Muscle of leg (tissue), 3 donors: ENCODE measurements at regions not wholly inside any gene's neighbourhood (a gene's known extent, or its start where the extent isn't known, plus 50 kb on each side); places are given as distances from the start of the nearest gene placed in this dataset.

Source experiments
- DNase-seq: peaks from one replicate; pipeline ENCODE4 v3.0.0; 2013
- H3K27ac ChIP-seq: one replicate; pipeline ENCODE4 v1.5.1; 2013; ENCODE audit warnings: mild to moderate bottlenecking, low read length, control low read depth
- H3K27me3 ChIP-seq: one replicate; pipeline ENCODE4 v1.6.1; 2013; ENCODE audit warnings: low read length; ENCODE audit not compliant: control insufficient read depth, insufficient read depth
- H3K36me3 ChIP-seq: one replicate; pipeline ENCODE4 v1.6.1; 2013; ENCODE audit warnings: low read length; ENCODE audit not compliant: control insufficient read depth, insufficient read depth
- H3K4me1 ChIP-seq: one replicate; pipeline ENCODE4 v1.6.1; 2013; ENCODE audit warnings: low read length; ENCODE audit not compliant: control insufficient read depth, insufficient read depth
- H3K4me3 ChIP-seq: one replicate; pipeline ENCODE4 v1.5.1; 2013; ENCODE audit warnings: low read length, control low read depth
- H3K9me3 ChIP-seq: replicated peaks from 2 replicates; pipeline ENCODE4 v1.6.1; 2013; ENCODE audit warnings: low read depth, low read length; ENCODE audit not compliant: control insufficient read depth
- WGBS: methylation state at CpG from one replicate; pipeline ENCODE4 v1.1.5; 2013; ENCODE audit warnings: missing lambda C conversion rate; ENCODE audit not compliant: insufficient coverage; 5-methylcytosine and 5-hydroxymethylcytosine counted together

DNA sequence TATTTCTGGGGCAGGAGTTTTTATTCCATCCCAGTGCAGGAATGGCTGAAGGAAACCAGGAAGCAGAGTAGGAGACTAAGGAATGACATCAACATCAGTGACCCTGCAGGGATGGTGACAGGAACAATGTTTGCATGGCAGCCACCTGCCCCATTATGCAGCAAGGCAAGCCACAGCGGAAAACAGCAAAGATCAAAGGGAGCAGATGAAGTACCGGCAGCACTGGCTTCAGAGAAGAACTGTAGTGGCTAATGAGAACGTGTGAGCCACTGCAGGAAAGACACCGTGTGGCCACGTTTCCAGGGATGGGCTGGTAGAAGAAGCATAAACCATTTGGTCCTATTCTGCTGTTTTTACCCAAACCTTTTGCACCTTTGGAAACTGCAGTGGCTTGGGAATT lies 52.9 kb upstream of the TAB2 start:
- no peak overlapping the region for H3K4me3 ChIP-seq
- H3K36me3 ChIP-seq, result no peaks in the 10 kb centered on the region
- no peaks in the 10 kb centered on the region for H3K9me3 ChIP-seq
- no peak overlapping the region for H3K27ac ChIP-seq
- WGBS, result 42% methylated on average over 2 of the region's 5 CpGs
- peaks cover 2% of the 10 kb centered on the region for H3K4me1 ChIP-seq
- peaks cover 2% of the 10 kb centered on the region for H3K27me3 ChIP-seq
- DNase-seq, result no peak

DNA sequence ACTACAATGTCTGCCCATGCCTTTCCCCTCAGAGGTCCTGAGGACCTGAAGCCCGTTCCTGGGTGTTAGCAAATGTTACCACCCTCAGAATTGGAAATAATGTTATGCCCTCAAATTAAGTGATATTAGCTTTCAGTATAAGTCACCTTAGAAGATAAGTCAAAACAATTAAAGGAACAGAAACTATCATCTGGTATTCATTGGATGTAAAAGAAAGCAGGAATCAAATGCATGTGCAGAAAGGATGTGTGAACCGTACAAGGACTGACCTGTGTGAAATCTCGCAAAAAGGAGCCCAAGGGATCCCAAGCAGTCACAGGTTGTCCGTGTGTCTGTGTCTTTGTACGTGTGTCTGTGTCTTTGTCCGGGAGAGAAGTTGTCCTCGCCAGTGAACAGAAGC lies 51.6 kb upstream of the TAB2 start:
- no peaks in the 10 kb centered on the region for H3K4me1 ChIP-seq
- H3K9me3 ChIP-seq, result no peaks in the 10 kb centered on the region
- WGBS, result 48% methylated on average over 3 of the region's 7 CpGs
- peaks cover 2% of the 10 kb centered on the region for H3K27me3 ChIP-seq
- no peaks in the 10 kb centered on the region for H3K36me3 ChIP-seq
- H3K4me3 ChIP-seq, result no peak overlapping the region
- DNase-seq, result no peak
- no peak overlapping the region for H3K27ac ChIP-seq

DNA sequence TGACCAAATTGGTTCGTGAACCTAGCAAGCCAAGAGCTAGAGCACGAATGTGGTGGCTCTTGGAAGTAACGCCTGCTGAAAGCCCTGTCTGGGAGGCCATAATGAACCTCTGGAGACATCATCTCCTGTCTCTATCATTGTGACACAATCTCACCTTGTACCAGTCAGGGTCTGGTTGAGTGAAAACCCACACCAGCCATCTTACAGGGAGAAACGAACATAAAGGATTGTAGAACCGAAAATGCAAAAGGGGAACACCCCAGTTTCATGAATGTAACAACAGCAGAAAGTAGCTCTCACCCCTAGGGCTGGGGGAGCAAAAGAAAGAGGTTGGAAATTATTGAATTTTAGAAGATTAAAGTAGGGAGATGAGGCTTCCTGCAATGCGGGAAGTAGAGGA lies 50.9 kb upstream of the TAB2 start:
- WGBS, result 75% methylated on average over 4 of the region's 6 CpGs
- H3K9me3 ChIP-seq, result no peaks in the 10 kb centered on the region
- DNase-seq, result peak; percentile 26
- H3K4me3 ChIP-seq, result no peak overlapping the region
- peaks cover 2% of the 10 kb centered on the region for H3K27me3 ChIP-seq
- H3K4me1 ChIP-seq, result no peaks in the 10 kb centered on the region
- no peaks in the 10 kb centered on the region for H3K36me3 ChIP-seq
- H3K27ac ChIP-seq, result no peak overlapping the region

GRCh38 chr6:149267072-149267471 lies 50.4 kb upstream of the TAB2 start:
- DNase-seq, result no peak
- H3K9me3 ChIP-seq, result no peaks in the 10 kb centered on the region
- no peaks in the 10 kb centered on the region for H3K36me3 ChIP-seq
- H3K27ac ChIP-seq, result no peak overlapping the region
- no peaks in the 10 kb centered on the region for H3K4me1 ChIP-seq
- WGBS, result 100% methylated on average over 1 of the region's 3 CpGs
- peaks cover 2% of the 10 kb centered on the region for H3K27me3 ChIP-seq
- H3K4me3 ChIP-seq, result no peak overlapping the region

DNA sequence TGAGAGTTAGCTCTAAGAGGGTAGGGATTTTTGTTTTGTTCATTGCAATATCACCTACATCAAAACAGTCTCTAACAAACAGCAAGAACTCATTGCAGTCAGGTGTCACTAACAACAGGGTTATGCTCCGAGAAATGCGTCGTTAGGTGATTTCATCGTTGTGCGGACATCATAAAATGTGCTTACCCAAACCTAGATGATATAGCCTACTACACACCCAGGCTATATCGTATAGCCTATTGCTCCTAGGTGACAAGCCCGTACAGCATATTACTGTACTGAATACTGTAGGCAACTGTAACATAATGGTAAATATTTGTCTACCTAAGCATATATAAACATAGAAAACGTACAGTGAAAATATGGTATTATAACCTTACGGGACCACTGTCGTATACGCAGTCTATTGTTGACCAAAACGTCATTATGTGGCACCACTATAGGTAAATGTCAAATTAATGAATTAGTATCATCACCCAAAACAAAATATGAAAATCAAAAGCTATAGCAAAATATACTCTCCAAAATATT lies 49.9 kb upstream of the TAB2 start:
- no peaks in the 10 kb centered on the region for H3K4me1 ChIP-seq
- no CpG with 5 or more reads among the region's 12 CpGs for WGBS
- H3K27me3 ChIP-seq, result peaks cover 2% of the 10 kb centered on the region
- no peak overlapping the region for H3K4me3 ChIP-seq
- no peaks in the 10 kb centered on the region for H3K36me3 ChIP-seq
- no peak for DNase-seq
- no peak overlapping the region for H3K27ac ChIP-seq
- no peaks in the 10 kb centered on the region for H3K9me3 ChIP-seq
